HG03045 (cell line): ENCODE measurements at regions not wholly inside any gene's neighbourhood (a gene's known extent, or its start where the extent isn't known, plus 50 kb on each side); places are given as distances from the start of the nearest gene placed in this dataset.
"Not testable (repeated sequence)": the region's sequence is repeated elsewhere in the genome, so short reads cannot be mapped to it uniquely, and the experiment has no call there.

Source experiments
- ATAC-seq: cut with Tn5 transposase; IDR thresholded peaks from one replicate; pipeline ENCODE4 v1.9.1; 2021; ENCODE audit warnings: mild to moderate bottlenecking, moderate library complexity; ENCODE audit not compliant: unreplicated experiment

DNA sequence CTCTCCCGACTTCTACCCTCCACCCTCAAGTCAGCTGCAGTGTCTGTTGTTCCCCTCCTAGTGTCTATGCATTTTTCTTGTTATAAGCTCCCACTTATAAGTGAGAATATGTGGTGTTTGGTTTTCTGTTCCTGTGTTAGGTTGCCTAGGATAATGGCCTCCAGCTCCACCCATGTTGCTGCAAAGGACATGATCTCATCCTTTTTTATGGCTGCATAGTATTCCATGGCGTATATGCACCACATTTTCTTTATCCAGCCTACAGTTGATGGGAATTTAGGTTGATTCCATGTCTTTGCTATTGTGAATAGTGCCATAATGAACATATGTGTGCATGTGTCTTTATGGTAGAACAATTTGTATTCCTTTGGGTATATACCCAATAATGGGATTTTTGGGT, 80.7 kb downstream of the SPTSSA start:
- ATAC-seq = not testable (repeated sequence)

DNA sequence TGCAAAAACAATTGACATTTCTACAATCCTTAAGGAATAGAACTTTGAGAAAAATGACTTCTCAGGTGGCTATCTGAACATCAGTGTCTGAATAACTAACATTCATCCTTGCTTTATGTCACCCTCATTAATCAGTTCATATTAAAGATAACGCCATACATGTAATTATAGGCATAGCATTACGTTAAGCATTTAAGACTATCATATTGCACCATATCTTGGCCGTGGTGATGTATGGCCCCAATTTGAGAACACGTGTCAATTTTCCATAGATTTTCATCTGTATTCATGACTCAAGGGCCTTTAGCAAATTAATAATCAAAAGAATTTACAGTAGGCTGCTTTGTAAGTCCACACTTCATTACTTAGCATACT, 81.6 kb downstream of the SPTSSA start:
- ATAC-seq = no peak

DNA sequence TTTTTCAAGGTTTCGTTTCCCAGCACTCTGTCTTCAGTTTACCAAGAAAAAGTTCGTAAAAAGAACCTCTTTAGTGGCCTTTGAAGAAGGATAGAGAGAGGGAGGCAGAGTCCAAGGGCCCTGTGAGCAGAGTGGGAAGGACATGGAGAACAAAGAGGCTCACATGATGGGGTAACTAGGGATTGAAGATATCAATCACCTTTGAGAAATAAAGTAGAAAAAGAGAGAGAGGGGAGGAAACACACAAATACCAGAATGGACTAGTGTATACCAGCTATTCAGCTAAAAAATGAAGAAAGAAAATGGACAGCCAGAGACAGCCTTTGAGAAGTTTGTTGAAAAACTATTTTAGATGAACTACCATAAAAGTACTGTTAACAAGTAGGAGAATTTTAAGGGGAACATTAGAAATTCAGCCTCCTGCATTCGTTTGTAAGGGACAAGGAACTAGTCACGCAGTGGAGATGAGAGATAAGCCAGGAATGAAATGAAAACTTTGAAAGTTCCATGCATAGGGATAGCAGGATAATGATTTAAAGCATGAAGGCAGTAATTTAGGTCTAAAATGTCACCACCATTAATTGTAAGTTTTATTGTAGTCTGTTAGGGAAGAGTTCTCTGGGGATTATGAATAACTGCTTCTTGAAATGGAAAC, 82.1 kb downstream of the SPTSSA start:
- no peak for ATAC-seq

DNA sequence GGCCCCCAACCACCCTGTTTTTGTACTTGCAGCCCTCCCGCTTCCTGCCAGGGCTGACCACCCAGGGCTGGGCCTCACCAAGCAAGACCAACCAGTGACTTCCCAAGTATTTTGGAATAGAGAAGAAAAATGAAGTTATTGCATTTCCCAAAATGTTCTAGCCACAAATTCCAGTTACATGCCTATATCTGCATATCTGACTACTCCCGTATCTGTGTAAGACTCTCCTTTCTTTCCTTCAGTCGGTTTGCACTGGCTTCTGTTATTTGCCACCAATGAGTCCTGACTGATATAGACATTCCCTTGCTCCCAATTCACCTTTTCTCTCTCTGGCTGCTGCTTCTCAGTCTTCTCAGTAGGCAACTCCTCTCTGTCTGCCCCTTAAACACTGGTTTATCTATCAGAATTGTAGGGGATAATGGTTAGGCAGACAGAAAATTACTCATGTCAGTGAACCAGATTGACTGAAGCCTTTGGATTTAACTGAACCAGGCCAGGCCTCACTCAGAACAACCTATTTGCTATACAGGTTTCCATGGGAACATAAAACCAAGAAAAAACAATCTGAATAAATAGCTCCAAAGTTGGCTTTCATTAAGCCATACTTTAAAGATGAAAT, 85.3 kb downstream of the SPTSSA start:
- ATAC-seq = no peak

DNA sequence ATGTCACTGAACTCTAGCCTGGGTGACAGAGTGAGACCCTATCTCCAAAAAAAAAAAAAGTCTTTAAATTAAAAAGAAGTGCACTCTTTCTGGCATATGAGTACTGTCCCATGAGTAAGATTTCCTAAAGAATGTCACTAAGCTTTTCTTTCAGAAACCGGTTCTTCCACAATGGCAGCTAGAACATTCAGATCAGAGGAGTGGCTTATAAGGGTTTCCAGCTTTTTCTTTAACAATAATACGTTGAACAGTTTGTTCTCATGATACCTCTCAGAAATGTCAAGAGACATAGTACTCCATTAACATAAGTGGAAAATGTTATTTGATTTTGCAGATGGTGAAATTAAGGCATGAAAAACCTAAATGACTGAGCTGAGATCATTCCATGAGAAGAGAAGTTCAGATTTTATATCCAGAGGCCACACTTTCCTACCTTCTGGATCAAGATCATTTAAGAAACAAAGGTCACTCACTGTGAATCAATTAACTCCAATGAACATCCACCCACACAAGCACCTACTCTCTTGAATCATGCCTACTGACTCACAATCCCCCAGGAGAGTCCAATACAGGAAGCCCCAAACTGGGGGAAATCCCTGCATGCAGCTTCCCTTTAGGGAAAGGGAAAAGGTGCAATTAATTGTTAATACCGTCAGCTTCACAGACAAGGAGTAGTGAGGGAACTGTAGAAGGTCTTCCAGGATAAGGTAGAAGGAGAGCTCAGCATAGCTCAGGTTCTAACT, 86.9 kb downstream of the SPTSSA start:
- no peak for ATAC-seq

DNA sequence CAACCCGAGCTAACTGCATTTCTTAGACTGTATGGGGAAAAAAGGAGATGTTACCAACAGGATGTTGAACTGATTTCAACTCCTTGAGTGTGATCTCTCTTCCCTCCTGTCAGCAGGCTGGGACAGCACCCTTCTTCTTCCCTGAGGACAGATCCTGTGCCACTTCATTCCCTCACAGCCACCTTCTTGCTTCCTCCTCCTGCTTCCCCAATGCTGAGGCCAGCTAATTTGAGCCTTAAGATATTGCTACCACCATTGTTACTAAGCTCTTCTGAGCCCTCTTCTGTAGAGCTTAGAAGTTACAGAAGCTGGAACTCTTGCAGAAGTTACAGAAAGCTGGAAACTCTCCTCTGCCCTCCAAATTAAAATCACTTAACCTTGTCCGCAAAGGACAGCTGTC, 88.8 kb downstream of the SPTSSA start:
- ATAC-seq = no peak

DNA sequence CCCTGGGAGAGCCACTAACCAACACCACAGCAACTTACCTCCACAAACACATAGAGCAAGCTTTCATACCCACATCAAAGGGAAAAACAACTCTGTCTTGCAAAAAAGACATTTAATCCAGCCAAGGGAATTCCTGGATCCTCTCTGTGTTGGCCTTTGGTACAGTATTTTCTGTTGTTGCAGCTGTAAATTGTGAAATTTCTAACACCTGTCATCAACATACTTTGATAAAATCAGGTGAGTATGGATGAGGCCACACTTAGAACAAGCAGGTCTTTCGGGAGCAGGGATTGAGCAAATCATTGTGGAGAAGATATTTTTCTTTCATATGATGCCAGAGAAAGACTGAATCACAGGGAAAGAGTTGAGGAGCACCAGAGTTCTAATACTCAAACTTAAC, 89.3 kb downstream of the SPTSSA start:
- no peak for ATAC-seq

DNA sequence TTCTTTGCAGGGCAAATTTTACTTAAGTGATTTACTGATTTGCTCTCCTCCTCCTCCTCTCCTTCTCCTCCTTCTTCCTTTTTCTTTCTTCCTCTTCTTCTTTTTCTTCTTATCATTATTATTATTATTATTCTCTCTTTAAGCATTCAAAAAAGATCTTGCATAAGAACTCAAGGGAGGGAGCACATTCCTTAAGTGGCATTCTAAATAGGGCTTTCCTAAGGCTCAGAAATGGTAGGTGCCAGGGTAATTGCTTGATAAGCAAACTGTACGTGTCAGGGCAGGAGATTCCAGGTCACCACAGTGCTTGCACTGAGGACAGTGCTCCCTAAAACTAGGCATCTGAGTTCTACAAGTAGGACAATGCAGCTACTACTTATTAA, 92.4 kb downstream of the SPTSSA start:
- no peak for ATAC-seq

DNA sequence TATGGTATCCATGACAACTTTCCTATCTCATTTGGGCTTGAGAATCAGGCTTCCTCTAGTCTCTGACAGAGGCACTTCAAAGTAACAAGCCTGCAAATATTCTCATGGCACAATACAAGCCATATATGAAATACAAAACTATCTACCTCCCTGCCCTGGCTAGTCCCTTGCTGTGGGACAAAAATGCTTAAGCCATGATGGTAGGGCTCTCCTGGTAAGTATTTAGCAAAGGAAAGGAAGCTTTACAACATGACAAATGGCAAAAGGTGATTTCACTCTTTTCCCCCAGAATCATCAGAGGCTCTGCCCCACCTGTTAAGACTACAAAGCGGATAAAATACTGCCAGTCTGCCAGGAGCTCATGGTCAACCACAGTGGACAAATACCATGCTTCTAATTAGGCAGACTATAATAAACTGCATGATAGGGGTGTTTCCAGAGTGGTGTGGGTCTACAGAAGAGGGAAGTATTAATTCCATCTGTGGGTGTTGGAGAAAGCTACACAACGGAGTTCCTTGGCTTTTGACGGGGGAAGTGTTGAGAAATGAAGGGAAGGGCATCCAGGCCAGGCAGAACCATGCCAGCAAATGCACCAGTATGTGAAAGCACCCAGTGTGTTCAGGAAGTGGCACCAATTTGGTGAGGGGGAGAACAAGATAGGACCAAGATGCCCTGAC, 92.9 kb downstream of the SPTSSA start:
- ATAC-seq = no peak

DNA sequence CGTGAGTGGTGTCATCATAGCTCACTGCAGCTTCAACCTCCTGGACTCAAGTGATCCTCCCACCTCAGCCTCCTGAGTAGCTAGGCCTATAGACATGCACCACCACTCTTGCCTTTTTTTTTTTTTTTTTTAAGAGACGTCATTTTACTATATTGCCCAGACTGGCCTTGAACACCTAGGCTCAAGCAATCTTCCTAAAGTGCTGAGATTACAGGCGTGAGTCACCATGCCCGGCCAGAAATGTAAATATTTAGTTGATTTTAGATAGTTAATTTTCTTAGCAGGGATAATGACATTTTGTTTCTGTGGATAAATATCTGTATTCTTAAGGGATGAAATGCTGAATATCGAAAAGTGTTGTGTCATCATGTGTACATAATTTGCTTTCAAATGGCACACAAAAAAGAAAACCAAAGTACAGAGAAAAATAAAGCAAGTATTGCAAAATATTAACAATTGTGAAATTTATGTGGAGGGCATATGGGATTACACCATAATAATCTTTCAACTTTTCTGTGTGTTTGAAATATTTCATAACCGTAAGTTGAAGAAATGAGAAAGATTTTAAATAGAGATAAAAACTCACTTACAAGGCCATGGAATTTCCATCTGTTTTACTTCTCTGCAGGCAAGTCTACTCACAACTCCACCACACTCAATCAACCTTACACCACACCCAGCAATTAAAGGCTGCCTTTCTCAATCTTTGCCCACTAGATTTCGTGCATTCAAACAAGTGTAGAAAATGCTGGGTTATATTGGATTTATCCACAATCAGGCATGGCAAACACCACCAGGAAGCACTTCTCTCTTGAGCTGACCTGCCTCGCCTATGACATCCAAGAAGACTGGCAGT, 93.7 kb downstream of the SPTSSA start:
- no peak for ATAC-seq

DNA sequence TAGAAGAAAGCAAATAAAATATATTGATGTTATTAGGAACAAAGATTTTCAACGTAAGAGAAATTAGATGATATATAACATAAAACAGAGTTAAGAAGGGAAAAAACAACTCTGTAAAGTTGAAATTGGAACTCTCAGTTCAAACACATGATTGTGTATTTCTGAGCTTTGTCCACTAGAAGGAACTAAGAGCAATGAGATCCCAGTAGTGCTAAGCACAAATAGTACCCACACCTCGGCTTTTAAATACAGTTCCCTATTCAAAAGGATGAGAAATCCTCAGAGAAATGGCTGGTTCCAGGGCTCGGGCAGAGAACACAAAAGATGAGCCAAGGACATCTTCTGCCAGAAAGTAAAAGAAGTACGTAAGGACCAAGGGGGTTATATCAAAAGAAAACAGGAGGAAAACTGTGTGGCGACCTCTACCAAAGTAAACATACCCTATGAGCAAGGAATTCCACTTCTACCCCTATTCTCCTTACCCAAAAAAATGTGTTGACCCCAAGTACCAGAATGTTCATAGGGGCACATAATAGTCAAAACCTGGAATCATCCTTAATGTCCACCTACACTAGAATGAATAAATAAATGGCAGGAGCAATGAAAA, 96.6 kb downstream of the SPTSSA start:
- no peak for ATAC-seq

DNA sequence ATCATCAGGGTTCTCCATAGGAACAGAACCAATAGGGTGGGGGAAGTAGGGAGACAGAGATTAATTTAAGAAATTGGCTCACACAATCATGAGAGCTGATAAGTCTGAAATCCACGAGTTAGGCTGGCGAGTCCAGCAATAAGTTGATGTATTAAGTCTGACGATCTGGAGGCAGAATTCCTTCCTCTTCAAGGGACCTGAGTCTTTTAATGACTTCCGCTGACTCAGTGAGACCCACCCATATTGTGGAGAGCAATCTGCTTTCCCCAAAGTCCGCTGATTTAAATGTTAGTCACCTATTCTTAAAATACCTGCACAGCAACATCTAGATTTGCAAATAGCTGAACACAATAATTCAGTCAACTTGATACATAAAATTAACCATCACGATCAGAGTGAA, 97.8 kb downstream of the SPTSSA start:
- no peak for ATAC-seq

DNA sequence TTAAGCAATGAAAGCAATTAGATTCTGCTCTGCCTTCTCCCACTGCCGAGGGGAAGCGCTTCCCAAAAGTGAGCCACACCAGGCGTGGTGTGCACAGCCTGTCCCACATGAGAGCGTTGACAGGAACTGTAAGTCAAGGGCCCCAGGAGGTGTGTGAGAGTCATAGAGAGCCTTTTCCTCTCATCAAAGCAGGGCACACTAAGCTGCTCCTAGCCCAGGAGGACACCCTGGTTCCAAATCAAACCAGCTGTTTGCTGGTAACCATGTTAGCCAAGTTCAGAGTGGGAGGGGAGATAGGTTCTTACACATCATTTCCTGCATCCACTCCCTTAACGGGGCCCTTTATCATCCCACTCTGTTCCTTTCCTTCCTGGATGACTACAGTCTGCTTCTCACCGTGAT, 98.3 kb downstream of the SPTSSA start:
- ATAC-seq = no peak

DNA sequence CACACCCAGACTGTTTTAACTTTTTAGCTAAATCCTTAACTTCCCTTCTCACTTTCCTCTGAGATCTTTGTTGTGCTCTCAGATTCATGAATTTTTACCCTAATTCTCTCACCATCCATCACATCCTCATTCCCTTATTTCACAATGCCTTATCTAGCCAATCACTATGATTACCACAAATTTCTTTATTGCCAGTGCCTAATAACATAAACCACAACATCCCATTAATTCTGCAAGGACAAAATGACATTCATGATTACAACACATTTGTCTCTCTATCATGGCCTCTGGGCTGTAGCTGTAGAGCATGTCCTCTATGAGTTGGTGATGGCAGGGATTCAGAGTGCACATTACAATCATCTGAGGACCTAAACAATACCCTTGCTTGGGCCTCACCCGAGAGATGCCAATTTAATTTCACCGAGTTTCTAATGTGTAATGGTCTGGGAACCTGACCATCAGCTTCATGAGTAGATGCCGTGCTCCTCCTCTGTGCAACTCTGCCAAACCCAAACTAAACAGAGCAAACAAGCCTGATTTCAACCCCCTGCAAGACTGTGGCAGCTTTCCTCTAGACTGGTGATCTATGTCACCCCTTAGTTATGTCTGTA, 99.3 kb downstream of the SPTSSA start:
- ATAC-seq = no peak

DNA sequence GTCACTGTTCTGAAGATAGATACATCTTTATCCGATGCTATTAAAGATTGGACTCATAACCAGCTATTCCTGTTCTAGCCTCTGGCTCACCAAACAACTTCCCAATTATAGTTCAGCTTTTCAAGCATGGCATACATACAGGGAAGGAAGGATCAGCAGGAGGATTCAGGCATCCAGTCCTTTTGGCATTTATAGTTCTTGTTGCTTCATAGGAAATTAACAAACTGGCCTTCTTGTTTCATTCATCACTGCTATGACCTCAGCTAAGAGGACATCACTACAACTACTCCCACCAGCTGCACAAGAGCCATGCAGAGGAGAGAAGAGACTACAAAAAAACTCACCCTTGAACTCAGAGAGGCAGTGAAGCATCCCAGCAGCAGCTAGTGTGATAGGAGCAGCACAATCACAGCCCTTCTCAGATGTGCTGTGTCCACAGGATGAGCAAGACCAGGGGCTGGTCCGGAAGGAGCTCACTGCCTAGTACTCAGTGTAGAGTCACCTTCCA, 100.5 kb downstream of the SPTSSA start:
- no peak for ATAC-seq

DNA sequence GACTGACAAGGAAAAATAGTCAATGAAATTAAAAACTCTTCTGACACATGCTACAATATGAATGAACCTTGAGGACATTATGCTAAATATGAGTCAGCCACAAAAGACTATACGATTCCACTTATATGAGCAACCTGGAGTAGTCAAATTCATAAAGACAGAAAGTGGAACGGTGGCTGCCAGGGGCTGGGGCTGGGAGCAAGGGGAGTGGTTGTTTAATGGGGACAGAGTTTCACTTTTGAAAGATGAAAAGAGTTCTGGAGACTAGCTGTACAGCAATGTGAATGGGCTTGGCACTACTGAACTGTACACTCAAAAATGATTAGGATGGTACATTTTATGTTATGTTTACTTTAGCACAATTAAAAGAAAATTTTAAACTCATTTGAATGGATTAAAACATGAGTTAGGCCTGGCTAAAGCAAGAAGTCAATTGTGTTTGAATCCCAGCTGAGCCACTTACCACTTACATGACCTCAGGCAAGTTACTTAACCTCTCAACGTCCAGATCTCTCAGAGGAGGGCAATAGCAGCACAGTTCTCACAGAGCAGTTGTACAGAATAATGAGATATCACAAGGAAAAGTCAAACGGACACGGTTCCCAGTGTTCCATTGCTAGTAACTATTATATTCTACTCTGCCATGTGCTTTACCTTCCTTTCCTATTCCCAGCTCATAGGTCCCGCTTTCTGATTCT, 102.5 kb downstream of the SPTSSA start:
- ATAC-seq = no peak

DNA sequence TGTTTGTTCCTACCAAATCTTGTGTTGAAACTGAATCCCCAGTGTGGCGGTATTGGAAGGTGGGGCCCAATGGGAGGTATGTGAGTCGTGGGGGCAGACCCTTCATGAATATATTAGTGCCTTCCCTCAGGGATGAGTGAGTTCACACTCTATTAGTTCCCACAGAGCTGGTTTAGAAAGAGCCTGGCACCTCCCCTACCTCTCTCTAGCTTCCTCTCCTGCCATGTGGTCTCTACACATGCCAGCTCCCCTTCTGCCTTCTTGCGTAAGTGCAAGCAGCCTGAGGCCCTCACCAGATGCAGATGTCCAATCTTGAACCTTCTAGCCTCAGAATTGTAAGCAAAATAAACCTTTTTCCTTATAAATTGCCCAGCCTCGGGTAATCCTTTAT, 105.8 kb downstream of the SPTSSA start:
- no peak for ATAC-seq

DNA sequence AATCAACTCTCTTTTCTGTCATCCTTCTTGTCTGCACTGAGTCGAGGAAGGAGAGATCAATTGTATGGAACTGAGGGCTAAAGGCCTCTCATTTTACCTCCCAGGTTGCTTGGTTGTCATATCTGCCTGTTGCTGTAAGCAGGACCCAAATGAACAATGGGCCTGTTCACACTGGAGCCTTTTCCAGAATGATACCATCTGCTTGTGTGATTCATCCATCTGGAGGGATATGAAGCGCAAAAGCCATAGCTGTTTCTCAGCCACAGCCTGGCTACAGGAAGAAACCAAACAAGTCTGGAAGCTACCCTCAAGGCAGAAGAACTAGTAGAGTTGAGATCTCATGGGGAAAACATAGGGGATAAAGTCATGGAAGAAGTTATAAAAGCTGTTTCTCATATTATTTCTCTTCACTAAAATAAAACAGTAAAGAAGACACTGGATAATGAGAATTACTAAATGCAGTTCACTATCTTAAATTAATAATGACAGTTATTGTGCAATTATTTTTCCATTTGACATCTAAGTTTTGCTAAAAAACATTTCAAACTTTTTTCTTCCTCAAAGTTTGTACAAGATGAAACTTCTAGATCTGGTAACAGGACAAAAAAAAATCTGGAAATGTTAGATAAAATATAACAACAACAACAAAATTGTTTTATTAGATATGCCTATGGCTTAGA, 106.3 kb downstream of the SPTSSA start:
- ATAC-seq = no peak

DNA sequence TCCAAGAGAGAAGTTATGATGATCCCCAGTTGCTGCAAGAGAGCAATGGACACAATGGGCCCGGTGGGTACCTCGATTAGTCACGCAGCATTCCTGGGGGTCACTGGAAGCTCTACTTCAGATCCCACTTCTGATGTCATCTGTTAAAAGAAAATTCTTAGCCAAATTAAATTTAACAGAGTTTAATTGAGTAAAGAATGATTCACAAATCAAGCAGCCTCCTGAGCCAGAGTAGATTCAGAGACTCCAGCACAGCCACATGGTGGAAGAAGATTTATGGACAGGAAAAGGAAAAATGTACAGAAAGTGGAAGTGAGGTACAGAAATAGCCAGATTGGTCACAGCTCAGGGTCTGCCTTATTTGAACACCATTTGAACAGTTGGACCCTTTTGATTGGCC, 107.5 kb downstream of the SPTSSA start:
- no peak for ATAC-seq
